ENCODE measurements at regions not wholly inside any gene's neighbourhood (a gene's known extent, or its start where the extent isn't known, plus 50 kb on each side); places are given as distances from the start of the nearest gene placed in this dataset.

GRCh38 chr4:157521906-157522305 lies 301.4 kb downstream of the GRIA2 start:
- intact Hi-C loops (cut with DNase I, micrococcal nuclease), result no loop called here
- ATAC-seq (no peak), DNase-seq (no peak)

GRCh38 chr4:157514711-157515110 lies 294.2 kb downstream of the GRIA2 start:
- no peak for ATAC-seq

GRCh38 chr4:157509341-157509740 lies 288.8 kb downstream of the GRIA2 start:
- ATAC-seq, result no peak
- intact Hi-C loops (cut with DNase I, micrococcal nuclease), result no loop called here
- DNase-seq, result no peak

More at GRCh38 chr4:157514711-157515110, 294.2 kb downstream of the GRIA2 start:
- intact Hi-C loops (cut with DNase I, micrococcal nuclease), result no loop called here
- DNase-seq, result no peak

GRCh38 chr4:157502656-157503055 lies 282.1 kb downstream of the GRIA2 start:
- no peak for DNase-seq
- ATAC-seq, result no peak
- intact Hi-C loops (cut with DNase I, micrococcal nuclease), result no loop called here

GRCh38 chr4:157459785-157460184 lies 239.3 kb downstream of the GRIA2 start:
- ATAC-seq, result no peak
- intact Hi-C loops (cut with DNase I, micrococcal nuclease), result no loop called here

GRCh38 chr4:157447195-157447594 lies 226.7 kb downstream of the GRIA2 start:
- ATAC-seq (no peak), DNase-seq (no peak)
- intact Hi-C loops (cut with DNase I, micrococcal nuclease), result no loop called here

More at GRCh38 chr4:157459785-157460184, 239.3 kb downstream of the GRIA2 start:
- no peak for DNase-seq

- intact Hi-C loops (cut with DNase I, micrococcal nuclease), result no loop called here
- no peak for ATAC-seq
- no peak for DNase-seq
Measured at GRCh38 chr4:157444014-157444413, 223.5 kb downstream of the GRIA2 start.

- DNase-seq, result no peak
- no peak for ATAC-seq
- intact Hi-C loops (cut with DNase I, micrococcal nuclease), result no loop called here
Measured at GRCh38 chr4:157443537-157443936, 223.0 kb downstream of the GRIA2 start.

- intact Hi-C loops (cut with DNase I, micrococcal nuclease), result no loop called here
- ATAC-seq, result no peak
- no peak for DNase-seq
Measured at GRCh38 chr4:157425897-157426296, 205.4 kb downstream of the GRIA2 start.

- intact Hi-C loops (cut with DNase I, micrococcal nuclease), result no loop called here
- DNase-seq, result no peak
- ATAC-seq, result no peak
Measured at GRCh38 chr4:157423526-157424020, 203.0 kb downstream of the GRIA2 start.

- ATAC-seq (no peak), DNase-seq (no peak)
- intact Hi-C loops (cut with DNase I, micrococcal nuclease), result no loop called here
Measured at GRCh38 chr4:157421365-157421764, 200.8 kb downstream of the GRIA2 start.

Measured in left colon (tissue), 2 donors.